SK-N-SH (cell line): ENCODE measurements at regions not wholly inside any gene's neighbourhood (a gene's known extent, or its start where the extent isn't known, plus 50 kb on each side); places are given as distances from the start of the nearest gene placed in this dataset.

Experiments
- CTCF ChIA-PET: fragments of 300-600, 350-600 bp; formaldehyde crosslinking; extraction: SDS; loops from one replicate; lab custom pipeline; 2021; lab: Yijun Ruan, JAX
- POLR2A ChIA-PET: fragments of 350-600 bp; sonication (Branson Sonifier 250); formaldehyde crosslinking; extraction: SDS; loops from one replicate; lab custom pipeline; 2020; ENCODE audit warnings: antibody characterized with exemption, inconsistent platforms; lab: Yijun Ruan, JAX
- DNase-seq: peaks from one replicate; pipeline ENCODE4 v3.0.0; 2012
- H2AFZ ChIP-seq: fragments of 200-600 bp; sonication (generic); 2 replicates; pipeline ENCODE4 v1.8.1; 2016; ENCODE audit warnings: antibody characterized with exemption, mild to moderate bottlenecking, low read depth
- H3F3A ChIP-seq: fragments of 200-600 bp; sonication (generic); replicated peaks from 2 replicates; pipeline ENCODE3; 2016; ENCODE audit warnings: antibody characterized with exemption, mild to moderate bottlenecking; ENCODE audit not compliant: insufficient read depth
- H3K27ac ChIP-seq, 2 experiments: fragments of 200-500 bp in 1 of 2; fragments of 200-600 bp in 1 of 2; sonication (Bioruptor generic) in 1 of 2; sonication (generic), shearing (Covaris generic) in 1 of 2; 2 replicates each; pipeline versions ENCODE4 v1.5.1 to v1.6.1; 2014 to 2016; ENCODE audit warnings: low read depth in 2 of 2, inconsistent platforms in 1 of 2, low read length in 1 of 2, mild to moderate bottlenecking in 1 of 2, mixed read lengths in 1 of 2
- H3K27me3 ChIP-seq: fragments of 200-600 bp; sonication (generic), shearing (Covaris generic); 2 replicates; pipeline ENCODE4 v1.6.1; 2016; ENCODE audit warnings: mixed run types; ENCODE audit not compliant: insufficient read depth
- H3K36me3 ChIP-seq, 2 experiments: fragments of 200-500 bp in 1 of 2; fragments of 200-600 bp in 1 of 2; sonication (Bioruptor generic) in 1 of 2; sonication (generic) in 1 of 2; replicated peaks in 1 of 2; 2 replicates each; pipeline versions ENCODE3 to v1.5.1; 2014 to 2016; ENCODE audit warnings: low read length in 1 of 2, mild to moderate bottlenecking in 1 of 2; ENCODE audit not compliant: insufficient read depth in 2 of 2, control insufficient read depth in 1 of 2
- H3K4me1 ChIP-seq, 2 experiments: fragments of 200-500 bp in 1 of 2; fragments of 200-600 bp in 1 of 2; sonication (Bioruptor generic) in 1 of 2; sonication (generic), shearing (Covaris generic) in 1 of 2; 2 replicates each; pipeline versions ENCODE4 v1.5.1 to v1.6.1; 2014 to 2016; ENCODE audit warnings: low read depth in 1 of 2, low read length in 1 of 2, mixed run types in 1 of 2; ENCODE audit not compliant: insufficient read depth in 2 of 2, control insufficient read depth in 1 of 2
- H3K4me2 ChIP-seq: fragments of 200-600 bp; sonication (generic), shearing (Covaris generic); 2 replicates; pipeline ENCODE4 v1.6.1; 2017; ENCODE audit warnings: mixed run types
- H3K4me3 ChIP-seq, 2 experiments: fragments of 200-500 bp in 1 of 2; fragments of 200-600 bp in 1 of 2; sonication (Bioruptor generic) in 1 of 2; sonication (generic), shearing (Covaris generic) in 1 of 2; 2 replicates each; pipeline versions ENCODE4 v1.5.1 to v1.8.1; 2014 to 2016; ENCODE audit warnings: low read depth in 2 of 2, inconsistent platforms in 1 of 2, low read length in 1 of 2, mild to moderate bottlenecking in 1 of 2, mixed read lengths in 1 of 2, moderate library complexity in 1 of 2
- H3K79me2 ChIP-seq: fragments of 200-600 bp; sonication (generic); 2 replicates; pipeline ENCODE4 v1.8.1; 2017; ENCODE audit warnings: mild to moderate bottlenecking; ENCODE audit not compliant: insufficient read depth
- H3K9ac ChIP-seq: fragments of 200-600 bp; sonication (generic); 2 replicates; pipeline ENCODE4 v1.6.1; 2017; ENCODE audit warnings: mixed run types
- H3K9me2 ChIP-seq: fragments of 200-600 bp; sonication (generic); 2 replicates; pipeline ENCODE4 v1.6.1; 2017; ENCODE audit warnings: mixed run types
- H3K9me3 ChIP-seq: fragments of 200-600 bp; sonication (generic); 2 replicates; pipeline ENCODE4 v1.6.1; 2017; ENCODE audit warnings: mixed run types, mild to moderate bottlenecking, moderate library complexity
- H4K20me1 ChIP-seq: fragments of 200-600 bp; sonication (generic); 2 replicates; pipeline ENCODE4 v1.6.1; 2017; ENCODE audit warnings: mild to moderate bottlenecking, mixed run types; ENCODE audit not compliant: insufficient read depth
- ELF1 ChIP-seq: IDR thresholded peaks from 2 replicates; pipeline ENCODE4 v1.4.0; 2012
- FOXM1 ChIP-seq: IDR thresholded peaks from 2 replicates; pipeline ENCODE4 v1.4.0; 2012; ENCODE audit warnings: low read depth, mild to moderate bottlenecking
- GABPA ChIP-seq: IDR thresholded peaks from 2 replicates; pipeline ENCODE4 v1.4.0; 2012; ENCODE audit warnings: low read depth, mild to moderate bottlenecking
- JUND ChIP-seq: IDR thresholded peaks from 2 replicates; pipeline ENCODE4 v1.4.0; 2012
- MXI1 ChIP-seq: IDR thresholded peaks from 2 replicates; pipeline ENCODE4 v1.6.1; 2012; ENCODE audit warnings: mild to moderate bottlenecking, low read depth, low read length, improper control_type of control experiment
- RCOR1 ChIP-seq: fragments of 150-350 bp; IDR thresholded peaks from 2 replicates; pipeline ENCODE4 v1.6.1; 2017; ENCODE audit warnings: antibody characterized with exemption, low read length
- RFX5 ChIP-seq: IDR thresholded peaks from 2 replicates; pipeline ENCODE4 v1.6.1; 2012; ENCODE audit warnings: mild to moderate bottlenecking, improper control_type of control experiment, low read length
- RXRA ChIP-seq: IDR thresholded peaks from 2 replicates; pipeline ENCODE4 v1.4.0; 2012; ENCODE audit warnings: low read depth, mild to moderate bottlenecking, borderline replicate concordance
- SMC3 ChIP-seq: IDR thresholded peaks from 2 replicates; pipeline ENCODE4 v1.6.1; 2012; ENCODE audit warnings: low read depth, low read length, improper control_type of control experiment
- WGBS: methylation state at CpG from one replicate; pipeline ENCODE4 v1.1.6; 2017; ENCODE audit warnings: low lambda C conversion rate; 5-methylcytosine and 5-hydroxymethylcytosine counted together
- TF ChIP-seq, protein P1 (sequence below): fragments of 200-600 bp; sonication (generic); IDR thresholded peaks from 2 replicates; pipeline ENCODE4 v1.6.1; 2017; ENCODE audit warnings: antibody characterized with exemption, mild to moderate bottlenecking, moderate library complexity
- TF ChIP-seq, protein P2 (sequence below): IDR thresholded peaks from 2 replicates; pipeline ENCODE4 v1.6.1; 2012; ENCODE audit warnings: mild to moderate bottlenecking, low read depth, low read length, moderate library complexity
- TF ChIP-seq, protein P3 (sequence below): IDR thresholded peaks from 2 replicates; pipeline ENCODE4; 2012

DNA sequence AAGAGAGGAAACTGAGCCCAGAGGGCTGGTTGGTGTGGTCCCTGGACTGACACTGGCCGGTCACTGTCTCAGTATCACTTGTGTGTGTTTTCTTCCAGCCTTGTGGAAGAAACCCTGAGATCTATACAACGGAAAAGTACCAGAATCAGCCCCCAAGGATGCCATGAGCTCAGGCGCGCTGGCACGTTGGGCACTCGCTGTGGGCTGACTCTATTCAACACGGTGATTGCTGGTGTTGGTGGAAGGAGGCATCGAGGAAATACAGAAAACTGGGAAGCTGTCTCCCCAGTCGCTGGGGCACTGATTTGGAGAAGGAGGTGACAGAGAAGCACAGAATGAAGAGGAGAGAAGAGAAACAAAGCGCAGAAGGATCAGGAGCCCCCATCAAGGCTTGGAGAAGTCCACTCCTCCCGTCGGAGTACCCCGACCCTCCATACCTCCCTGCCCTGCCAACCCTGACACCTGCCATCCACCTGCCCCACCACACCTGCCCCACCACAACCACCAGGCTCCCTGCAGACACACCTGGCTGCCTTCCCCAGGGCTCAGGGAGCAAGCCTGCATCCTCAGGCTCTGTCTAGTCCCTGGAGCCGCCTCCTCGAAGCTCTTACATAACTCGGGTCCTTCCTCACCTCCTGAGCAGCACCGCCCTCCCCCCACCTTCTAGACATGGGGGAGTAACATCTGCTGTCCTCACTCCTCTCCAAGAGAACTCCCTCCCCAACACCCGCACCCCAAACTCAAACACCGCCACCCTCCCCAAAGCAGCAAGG, 66.5 kb downstream of the RBFOX3 start:
- Histone ChIP-seq H3K9ac (no peak overlapping the region), H3K4me1 (peaks cover 0 to 21% of the 10 kb centered on the region in 2 experiments; a peak in 2 of 4 replicates), H3K27me3 (peaks cover 8% of the 10 kb centered on the region; the same call in 1 of the 2 replicates), H3K9me2 (no peaks in the 10 kb centered on the region), H3K4me3 (no peak overlapping the region), H3K4me2 (no peak overlapping the region), H3K36me3 (no peaks in the 10 kb centered on the region), H2AFZ (no peak overlapping the region), H3F3A (no peaks in the 10 kb centered on the region), H3K9me3 (no peaks in the 10 kb centered on the region), H3K79me2 (no peaks in the 10 kb centered on the region), H3K27ac (no peak overlapping the region), H4K20me1 (no peaks in the 10 kb centered on the region)
- TF ChIP-seq, protein P1, sequence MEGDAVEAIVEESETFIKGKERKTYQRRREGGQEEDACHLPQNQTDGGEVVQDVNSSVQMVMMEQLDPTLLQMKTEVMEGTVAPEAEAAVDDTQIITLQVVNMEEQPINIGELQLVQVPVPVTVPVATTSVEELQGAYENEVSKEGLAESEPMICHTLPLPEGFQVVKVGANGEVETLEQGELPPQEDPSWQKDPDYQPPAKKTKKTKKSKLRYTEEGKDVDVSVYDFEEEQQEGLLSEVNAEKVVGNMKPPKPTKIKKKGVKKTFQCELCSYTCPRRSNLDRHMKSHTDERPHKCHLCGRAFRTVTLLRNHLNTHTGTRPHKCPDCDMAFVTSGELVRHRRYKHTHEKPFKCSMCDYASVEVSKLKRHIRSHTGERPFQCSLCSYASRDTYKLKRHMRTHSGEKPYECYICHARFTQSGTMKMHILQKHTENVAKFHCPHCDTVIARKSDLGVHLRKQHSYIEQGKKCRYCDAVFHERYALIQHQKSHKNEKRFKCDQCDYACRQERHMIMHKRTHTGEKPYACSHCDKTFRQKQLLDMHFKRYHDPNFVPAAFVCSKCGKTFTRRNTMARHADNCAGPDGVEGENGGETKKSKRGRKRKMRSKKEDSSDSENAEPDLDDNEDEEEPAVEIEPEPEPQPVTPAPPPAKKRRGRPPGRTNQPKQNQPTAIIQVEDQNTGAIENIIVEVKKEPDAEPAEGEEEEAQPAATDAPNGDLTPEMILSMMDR, result no peak
- TF ChIP-seq SMC3, result no peak
- TF ChIP-seq GABPA, result no peak
- TF ChIP-seq RCOR1, result no peak
- no peak for TF ChIP-seq RFX5
- no peak for TF ChIP-seq JUND
- TF ChIP-seq RXRA, result no peak
- TF ChIP-seq, protein P2, sequence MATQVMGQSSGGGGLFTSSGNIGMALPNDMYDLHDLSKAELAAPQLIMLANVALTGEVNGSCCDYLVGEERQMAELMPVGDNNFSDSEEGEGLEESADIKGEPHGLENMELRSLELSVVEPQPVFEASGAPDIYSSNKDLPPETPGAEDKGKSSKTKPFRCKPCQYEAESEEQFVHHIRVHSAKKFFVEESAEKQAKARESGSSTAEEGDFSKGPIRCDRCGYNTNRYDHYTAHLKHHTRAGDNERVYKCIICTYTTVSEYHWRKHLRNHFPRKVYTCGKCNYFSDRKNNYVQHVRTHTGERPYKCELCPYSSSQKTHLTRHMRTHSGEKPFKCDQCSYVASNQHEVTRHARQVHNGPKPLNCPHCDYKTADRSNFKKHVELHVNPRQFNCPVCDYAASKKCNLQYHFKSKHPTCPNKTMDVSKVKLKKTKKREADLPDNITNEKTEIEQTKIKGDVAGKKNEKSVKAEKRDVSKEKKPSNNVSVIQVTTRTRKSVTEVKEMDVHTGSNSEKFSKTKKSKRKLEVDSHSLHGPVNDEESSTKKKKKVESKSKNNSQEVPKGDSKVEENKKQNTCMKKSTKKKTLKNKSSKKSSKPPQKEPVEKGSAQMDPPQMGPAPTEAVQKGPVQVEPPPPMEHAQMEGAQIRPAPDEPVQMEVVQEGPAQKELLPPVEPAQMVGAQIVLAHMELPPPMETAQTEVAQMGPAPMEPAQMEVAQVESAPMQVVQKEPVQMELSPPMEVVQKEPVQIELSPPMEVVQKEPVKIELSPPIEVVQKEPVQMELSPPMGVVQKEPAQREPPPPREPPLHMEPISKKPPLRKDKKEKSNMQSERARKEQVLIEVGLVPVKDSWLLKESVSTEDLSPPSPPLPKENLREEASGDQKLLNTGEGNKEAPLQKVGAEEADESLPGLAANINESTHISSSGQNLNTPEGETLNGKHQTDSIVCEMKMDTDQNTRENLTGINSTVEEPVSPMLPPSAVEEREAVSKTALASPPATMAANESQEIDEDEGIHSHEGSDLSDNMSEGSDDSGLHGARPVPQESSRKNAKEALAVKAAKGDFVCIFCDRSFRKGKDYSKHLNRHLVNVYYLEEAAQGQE, result no peak
- TF ChIP-seq, protein P3, sequence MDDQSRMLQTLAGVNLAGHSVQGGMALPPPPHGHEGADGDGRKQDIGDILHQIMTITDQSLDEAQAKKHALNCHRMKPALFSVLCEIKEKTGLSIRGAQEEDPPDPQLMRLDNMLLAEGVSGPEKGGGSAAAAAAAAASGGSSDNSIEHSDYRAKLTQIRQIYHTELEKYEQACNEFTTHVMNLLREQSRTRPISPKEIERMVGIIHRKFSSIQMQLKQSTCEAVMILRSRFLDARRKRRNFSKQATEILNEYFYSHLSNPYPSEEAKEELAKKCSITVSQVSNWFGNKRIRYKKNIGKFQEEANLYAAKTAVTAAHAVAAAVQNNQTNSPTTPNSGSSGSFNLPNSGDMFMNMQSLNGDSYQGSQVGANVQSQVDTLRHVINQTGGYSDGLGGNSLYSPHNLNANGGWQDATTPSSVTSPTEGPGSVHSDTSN, result no peak
- no peak for TF ChIP-seq FOXM1
- TF ChIP-seq MXI1, result no peak
- no peak for TF ChIP-seq ELF1
- POLR2A ChIA-PET, result no interaction called here
- CTCF ChIA-PET, result interaction anchor here (0.9 to 1.6 kb wide), 7 partner anchors 8 to 114 kb away, joined by 3 to 5 read pairs (median 3); no protein-coding TSS in a partner anchor
- WGBS, result 39% methylated on average over 19 of the region's 19 CpGs
- peak; percentile 32 for DNase-seq
